H1 (cell line): ENCODE measurements at regions not wholly inside any gene's neighbourhood (a gene's known extent, or its start where the extent isn't known, plus 50 kb on each side); places are given as distances from the start of the nearest gene placed in this dataset.

ENCODE experiments used
- CTCF ChIA-PET: fragments of 300-600 bp; sonication (Branson Sonifier 250); formaldehyde crosslinking; loops from one replicate; lab custom pipeline; 2021; ENCODE audit not compliant: partially characterized antibody; lab: Charles Lee
- POLR2A ChIA-PET: fragments of 300-600 bp; sonication (Branson Sonifier 250); formaldehyde crosslinking; loops from one replicate; lab custom pipeline; 2021; ENCODE audit warnings: inconsistent platforms; ENCODE audit not compliant: partially characterized antibody; lab: Charles Lee
- DNase-seq, 2 experiments: peaks; one replicate each; pipeline versions ENCODE4 v3.0.0 to v3.0.0-alpha.2; 2010 to 2022; ENCODE audit warnings: low spot score in 2 of 2, low read depth in 1 of 2, mixed read lengths in 1 of 2
- FAIRE-seq: peaks from 2 replicates; lab custom pipeline; 2011; peaks lifted over from hg19 to GRCh38; lab: Jason Lieb, UNC
- H2AFZ ChIP-seq: 2 replicates; pipeline ENCODE4 v1.8.1; 2012; ENCODE audit warnings: low read length, inconsistent platforms
- H2AK5ac ChIP-seq: 2 replicates; pipeline ENCODE4 v1.6.1; 2013; ENCODE audit warnings: low read depth, low read length
- H2BK120ac ChIP-seq: replicated peaks from 2 replicates; pipeline ENCODE3; 2013; ENCODE audit warnings: low read depth, low read length, inconsistent platforms
- H2BK12ac ChIP-seq: 2 replicates; pipeline ENCODE4 v1.6.1; 2013; ENCODE audit warnings: low read depth, low read length
- H2BK15ac ChIP-seq: 2 replicates; pipeline ENCODE4 v1.6.1; 2013; ENCODE audit warnings: low read length
- H2BK20ac ChIP-seq: 2 replicates; pipeline ENCODE4 v1.6.1; 2013; ENCODE audit warnings: low read length
- H2BK5ac ChIP-seq: 2 replicates; pipeline ENCODE4 v1.6.1; 2013; ENCODE audit warnings: low read depth, low read length
- H3K14ac ChIP-seq: 2 replicates; pipeline ENCODE4 v1.6.1; 2013; ENCODE audit warnings: inconsistent platforms; ENCODE audit not compliant: insufficient read length
- H3K18ac ChIP-seq: 2 replicates; pipeline ENCODE4 v1.6.1; 2013; ENCODE audit warnings: low read length; ENCODE audit errors: extremely low read depth
- H3K23ac ChIP-seq: 2 replicates; pipeline ENCODE4 v1.6.1; 2013; ENCODE audit warnings: inconsistent platforms; ENCODE audit not compliant: insufficient read length
- H3K23me2 ChIP-seq: 2 replicates; pipeline ENCODE4 v1.6.1; 2013; ENCODE audit warnings: low read depth, low read length
- H3K27ac ChIP-seq: 2 replicates; pipeline ENCODE4 v1.6.1; 2011; ENCODE audit warnings: low read depth, low read length, inconsistent platforms
- H3K27me3 ChIP-seq, 4 experiments: replicated peaks in 1 of 4; 1 replicate in 1 of 4; 2 replicates in 3 of 4; pipeline versions ENCODE4 v1.6.1 to v1.8.1; 2011 to 2013; ENCODE audit warnings: low read length in 3 of 4, mild to moderate bottlenecking in 3 of 4, inconsistent platforms in 2 of 4, mixed read lengths in 2 of 4, moderate library complexity in 1 of 4; ENCODE audit not compliant: control insufficient read depth in 3 of 4, insufficient read depth in 3 of 4; ENCODE audit errors: extremely low read depth in 1 of 4
- H3K36me3 ChIP-seq, 4 experiments: 2 replicates each; pipeline versions ENCODE4 v1.6.1 to v1.8.1; 2011 to 2013; ENCODE audit warnings: mild to moderate bottlenecking in 4 of 4, low read length in 3 of 4, moderate library complexity in 2 of 4, control low read depth in 1 of 4, inconsistent platforms in 1 of 4; ENCODE audit not compliant: insufficient read depth in 4 of 4, control insufficient read depth in 2 of 4
- H3K4ac ChIP-seq: replicated peaks from 2 replicates; pipeline ENCODE3; 2013; ENCODE audit warnings: low read length, low read depth, mixed read lengths, inconsistent platforms; ENCODE audit not compliant: insufficient read length
- H3K4me1 ChIP-seq, 4 experiments: replicated peaks in 1 of 4; 1 replicate in 1 of 4; 2 replicates in 3 of 4; pipeline versions ENCODE4 v1.6.1 to v1.8.1; 2011 to 2013; ENCODE audit warnings: low read length in 3 of 4, inconsistent platforms in 2 of 4, mixed read lengths in 1 of 4; ENCODE audit not compliant: insufficient read depth in 4 of 4, control insufficient read depth in 3 of 4
- H3K4me2 ChIP-seq, 2 experiments: 2 replicates each; pipeline versions ENCODE4 v1.6.1 to v1.8.1; 2011 to 2013; ENCODE audit warnings: low read depth in 2 of 2, low read length in 2 of 2, control low read depth in 1 of 2, inconsistent platforms in 1 of 2, mild to moderate bottlenecking in 1 of 2; ENCODE audit not compliant: insufficient read depth in 1 of 2
- H3K4me3 ChIP-seq, 4 experiments: fragments of 200-600, 300-600 bp in 1 of 4; sonication (generic), shearing (Covaris generic), sonication (Bioruptor Twin) in 1 of 4; 2 replicates each; pipeline versions ENCODE4 v1.5.1 to v1.8.1; 2011 to 2016; ENCODE audit warnings: low read length in 4 of 4, low read depth in 3 of 4, control low read depth in 2 of 4, inconsistent platforms in 2 of 4, mild to moderate bottlenecking in 2 of 4, mixed read lengths in 1 of 4, moderate library complexity in 1 of 4; ENCODE audit not compliant: insufficient read depth in 2 of 4; ENCODE audit errors: extremely low read depth in 1 of 4
- H3K56ac ChIP-seq: replicated peaks from 2 replicates; pipeline ENCODE3; 2013; ENCODE audit warnings: low read depth, mild to moderate bottlenecking, mixed read lengths, low read length, inconsistent platforms; ENCODE audit not compliant: insufficient read length
- H3K79me1 ChIP-seq: 2 replicates; pipeline ENCODE4 v1.6.1; 2013; ENCODE audit warnings: low read depth, low read length, control low read depth
- H3K79me2 ChIP-seq, 2 experiments: 2 replicates each; pipeline versions ENCODE4 v1.6.1 to v1.8.1; 2012 to 2013; ENCODE audit warnings: low read length in 2 of 2, mild to moderate bottlenecking in 2 of 2, inconsistent platforms in 1 of 2; ENCODE audit not compliant: insufficient read depth in 2 of 2, control insufficient read depth in 1 of 2
- H3K9ac ChIP-seq, 4 experiments: replicated peaks in 1 of 4; 1 replicate in 1 of 4; 2 replicates in 3 of 4; pipeline versions ENCODE4 v1.6.1 to v1.8.1; 2011 to 2013; ENCODE audit warnings: low read depth in 3 of 4, low read length in 3 of 4, control low read depth in 2 of 4, mild to moderate bottlenecking in 2 of 4, moderate library complexity in 2 of 4, inconsistent platforms in 1 of 4; ENCODE audit errors: extremely low read depth in 1 of 4
- H3K9me3 ChIP-seq, 2 experiments: 2 replicates each; pipeline versions ENCODE4 v1.6.1 to v1.8.1; 2012 to 2013; ENCODE audit warnings: mild to moderate bottlenecking in 2 of 2, moderate library complexity in 2 of 2, control low read depth in 1 of 2, inconsistent platforms in 1 of 2, low read depth in 1 of 2, low read length in 1 of 2, mixed read lengths in 1 of 2; ENCODE audit not compliant: insufficient read depth in 2 of 2
- H4K20me1 ChIP-seq, 2 experiments: replicated peaks in 1 of 2; 2 replicates each; pipeline versions ENCODE3 to v1.8.1; 2011 to 2013; ENCODE audit warnings: inconsistent platforms in 2 of 2, low read length in 2 of 2, mild to moderate bottlenecking in 1 of 2; ENCODE audit not compliant: insufficient read depth in 2 of 2, control insufficient read depth in 1 of 2
- H4K5ac ChIP-seq: 2 replicates; pipeline ENCODE4 v1.6.1; 2013; ENCODE audit warnings: low read length, low read depth, mixed read lengths, inconsistent platforms; ENCODE audit not compliant: insufficient read length
- H4K8ac ChIP-seq: 2 replicates; pipeline ENCODE4 v1.8.0; 2013; ENCODE audit warnings: mild to moderate bottlenecking, moderate library complexity, low read length, inconsistent platforms; ENCODE audit not compliant: insufficient read depth; ENCODE audit errors: extremely low read depth
- H4K91ac ChIP-seq: replicated peaks from 2 replicates; pipeline ENCODE3; 2013; ENCODE audit warnings: low read length, mixed read lengths, inconsistent platforms; ENCODE audit not compliant: insufficient read length
- CEBPB ChIP-seq: IDR thresholded peaks from 2 replicates; pipeline ENCODE4 v1.6.1; 2012; ENCODE audit warnings: low read depth, low read length
- CREB1 ChIP-seq: IDR thresholded peaks from 2 replicates; pipeline ENCODE4 v1.6.1; 2012; ENCODE audit warnings: inconsistent platforms
- JUND ChIP-seq: IDR thresholded peaks from 2 replicates; pipeline ENCODE4 v1.6.1; 2011; ENCODE audit warnings: mild to moderate bottlenecking, improper control_type of control experiment, low read length
- SIRT6 ChIP-seq: IDR thresholded peaks from one replicate; pipeline ENCODE4 v1.7.1; 2012; ENCODE audit warnings: low read length, inconsistent platforms
- TBP ChIP-seq: IDR thresholded peaks from 2 replicates; pipeline ENCODE4 v1.6.1; 2011; ENCODE audit warnings: low read depth, low read length, improper control_type of control experiment
- TEAD4 ChIP-seq: IDR thresholded peaks from 2 replicates; pipeline ENCODE4 v1.6.1; 2012; ENCODE audit warnings: low read depth, low read length, inconsistent platforms, mixed read lengths
- WGBS, 2 experiments: shearing (Covaris generic) in 1 of 2; methylation state at CpG; one replicate each; pipeline versions ENCODE4 v1.1.6 to v1.1.7; 2013 to 2015; ENCODE audit warnings: low lambda C conversion rate in 2 of 2, mixed read lengths in 2 of 2, inconsistent platforms in 1 of 2, low coverage in 1 of 2, missing lambda C conversion rate in 1 of 2; ENCODE audit not compliant: insufficient replicate concordance in 2 of 2, insufficient coverage in 1 of 2, insufficient read length in 1 of 2; ENCODE audit errors: extremely low coverage in 1 of 2, missing lambda C conversion rate in 1 of 2; 5-methylcytosine and 5-hydroxymethylcytosine counted together

GRCh38 chr10:128708182-128708581 lies 582.0 kb upstream of the MKI67 start:
- Histone ChIP-seq H3K14ac (no peak overlapping the region), H2BK15ac (no peak overlapping the region), H3K79me1 (no peaks in the 10 kb centered on the region), H4K8ac (no peak overlapping the region), H3K23ac (no peak overlapping the region), H2BK12ac (no peak overlapping the region), H4K91ac (no peak overlapping the region), H3K18ac (no peak overlapping the region), H3K9ac (no peak overlapping the region), H3K4ac (no peak overlapping the region), H2BK120ac (no peak overlapping the region), H3K36me3 (no peaks in the 10 kb centered on the region), H2AFZ (no peak overlapping the region), H3K4me3 (no peak overlapping the region), H3K4me1 (no peaks in the 10 kb centered on the region; a peak in 2 of 7 replicates), H3K4me2 (no peak overlapping the region), H2BK5ac (no peak overlapping the region), H3K9me3 (no peaks in the 10 kb centered on the region), H4K20me1 (no peaks in the 10 kb centered on the region), H2AK5ac (no peak overlapping the region), H4K5ac (no peak overlapping the region), H3K27me3 (no peaks in the 10 kb centered on the region), H2BK20ac (no peak overlapping the region), H3K79me2 (no peaks in the 10 kb centered on the region), H3K27ac (no peak overlapping the region), H3K23me2 (no peaks in the 10 kb centered on the region), H3K56ac (no peak overlapping the region)
- no peak for TF ChIP-seq CEBPB
- no peak for TF ChIP-seq TBP
- TF ChIP-seq CREB1: no peak
- no peak for TF ChIP-seq JUND
- no peak for TF ChIP-seq SIRT6
- no peak for TF ChIP-seq TEAD4
- DNase-seq (no peak), FAIRE-seq (no peak)
- ChIA-PET CTCF (no interaction called here), POLR2A (no interaction called here)
- WGBS, 2 experiments: 89% methylated on average over 9 of the region's 9 CpGs; no CpG with 5 or more reads in 1 of the 2 experiments
